Liver (tissue), 3 donors: ENCODE measurements at regions not wholly inside any gene's neighbourhood (a gene's known extent, or its start where the extent isn't known, plus 50 kb on each side); places are given as distances from the start of the nearest gene placed in this dataset.

Source experiments
- ATF3 ChIP-seq: IDR thresholded peaks from 2 replicates; pipeline ENCODE4 v1.6.1; 2016; ENCODE audit warnings: antibody characterized with exemption
- CTCF ChIP-seq: fragments of 150-350 bp; IDR thresholded peaks from 2 replicates; pipeline ENCODE4 v1.5.1; 2017; ENCODE audit warnings: improper control_type of control experiment, low read depth, low read length; ENCODE audit not compliant: missing input control
- EGR1 ChIP-seq, 2 donors: IDR thresholded peaks; 2 replicates each; pipeline ENCODE4 v1.6.1; 2016 to 2018; ENCODE audit warnings: antibody characterized with exemption in 2 of 2, low read depth in 2 of 2
- FOXA2 ChIP-seq: IDR thresholded peaks from 2 replicates; pipeline ENCODE4 v1.6.1; 2016; ENCODE audit warnings: antibody characterized with exemption
- GABPA ChIP-seq, 2 donors: IDR thresholded peaks in 1 of 2; conservative IDR thresholded peaks in 1 of 2; 2 replicates each; pipeline ENCODE4 v1.6.1; 2016; ENCODE audit warnings: antibody characterized with exemption in 2 of 2, mild to moderate bottlenecking in 1 of 2, moderate library complexity in 1 of 2
- JUND ChIP-seq, 2 donors: IDR thresholded peaks; 2 replicates each; pipeline ENCODE4 v1.6.1; 2016; ENCODE audit warnings: antibody characterized with exemption in 2 of 2
- MAX ChIP-seq: IDR thresholded peaks from 2 replicates; pipeline ENCODE4 v1.6.1; 2016; ENCODE audit warnings: antibody characterized with exemption
- REST ChIP-seq: IDR thresholded peaks from 2 replicates; pipeline ENCODE4 v1.6.1; 2016; ENCODE audit warnings: antibody characterized with exemption, mild to moderate bottlenecking
- RXRA ChIP-seq, 2 donors: IDR thresholded peaks; 2 replicates each; pipeline ENCODE4 v1.6.1; 2017 to 2018; ENCODE audit warnings: antibody characterized with exemption in 2 of 2, mild to moderate bottlenecking in 1 of 2
- SP1 ChIP-seq: IDR thresholded peaks from 2 replicates; pipeline ENCODE4 v1.6.1; 2018; ENCODE audit warnings: antibody characterized with exemption, mild to moderate bottlenecking
- TAF1 ChIP-seq: conservative IDR thresholded peaks from 2 replicates; pipeline ENCODE4 v1.6.1; 2016; ENCODE audit warnings: antibody characterized with exemption, mild to moderate bottlenecking
- YY1 ChIP-seq: IDR thresholded peaks from 2 replicates; pipeline ENCODE4 v1.6.1; 2016; ENCODE audit warnings: antibody characterized with exemption, mild to moderate bottlenecking
- donor health status: healthy.
- donor health status: healthy.

GRCh38 chr9:110112792-110113191 is 95.2 kb downstream of the C9orf152 start:
- no peak for TF ChIP-seq CTCF
- no peak for TF ChIP-seq EGR1 (IDR thresholded peaks at IDR 0.05; ENCODE audit: low read depth in 2 of 2)
- no peak for TF ChIP-seq MAX
- no peak for TF ChIP-seq RXRA (IDR thresholded peaks at IDR 0.05)
- TF ChIP-seq GABPA (IDR thresholded peaks at IDR 0.05 in 1 of 2, conservative IDR thresholded peaks at IDR 0.05 in 1 of 2), result no peak
- no peak for TF ChIP-seq YY1
- TF ChIP-seq FOXA2, result no peak
- TF ChIP-seq ATF3, result no peak
- no peak for TF ChIP-seq REST
- TF ChIP-seq SP1, result no peak
- no peak for TF ChIP-seq JUND (IDR thresholded peaks at IDR 0.05)
- no peak for TF ChIP-seq TAF1
